ENCODE measurements at regions not wholly inside any gene's neighbourhood (a gene's known extent, or its start where the extent isn't known, plus 50 kb on each side); places are given as distances from the start of the nearest gene placed in this dataset.
"Not testable (repeated sequence)": the region's sequence is repeated elsewhere in the genome, so short reads cannot be mapped to it uniquely, and the experiment has no call there.

DNA sequence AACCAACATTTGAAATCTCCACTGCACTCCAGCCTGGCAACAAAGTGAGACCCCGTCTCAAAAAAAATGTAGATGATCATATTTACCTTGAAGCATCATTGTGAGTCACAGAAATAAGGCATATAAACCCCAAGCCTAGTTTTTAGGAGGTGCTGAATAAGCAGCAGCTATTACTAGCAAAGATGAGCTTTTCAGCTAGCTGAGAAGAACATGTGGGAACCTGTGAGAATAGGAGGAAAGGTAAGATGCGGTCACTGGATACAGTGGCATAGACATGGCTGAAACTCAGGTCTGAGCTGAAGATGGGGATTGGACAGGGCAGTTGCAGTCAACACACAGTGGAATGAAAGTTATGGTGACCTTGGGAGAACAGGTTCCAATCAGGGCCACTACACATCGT, 284.3 kb upstream of the IRAK1BP1 start:
- DNase-seq, result no peak

GRCh38 chr6:78589436-78589835, 277.9 kb upstream of the IRAK1BP1 start:
- DNase-seq, result no peak

DNA sequence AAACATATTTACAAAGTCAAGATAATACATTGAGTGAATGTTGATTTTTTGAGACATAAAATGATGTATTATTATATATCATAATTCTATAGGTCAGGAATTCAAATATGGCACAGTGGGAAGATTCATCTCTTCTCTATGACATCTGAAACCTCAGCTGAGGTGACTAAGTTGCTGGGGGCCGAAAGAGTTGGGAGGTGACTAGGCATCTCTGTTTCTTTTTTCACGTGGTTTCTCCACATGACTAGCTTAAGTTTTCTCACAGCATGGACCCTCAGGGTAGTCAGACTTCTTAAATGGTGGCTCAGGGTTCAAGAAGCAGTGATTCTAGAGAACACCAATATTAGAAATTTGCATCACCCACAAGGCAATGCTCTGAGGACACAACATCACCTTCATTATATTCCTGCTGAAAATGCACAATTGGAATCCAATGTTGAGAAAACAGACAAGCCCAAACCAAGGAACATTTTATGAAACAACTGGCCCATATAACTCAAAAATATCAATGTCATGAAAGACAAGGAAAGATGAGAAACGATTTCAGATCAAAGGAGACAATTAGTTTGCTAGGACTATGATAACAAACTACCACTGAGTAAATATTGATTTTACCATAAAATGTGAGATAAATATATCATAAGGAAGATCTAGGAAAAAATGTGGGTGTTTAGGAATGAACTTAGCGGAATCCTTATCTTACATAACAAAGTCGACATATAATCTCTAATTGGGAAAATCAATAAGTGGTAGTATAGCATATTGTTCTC, 273.3 kb upstream of the IRAK1BP1 start:
- no peak for DNase-seq

DNA sequence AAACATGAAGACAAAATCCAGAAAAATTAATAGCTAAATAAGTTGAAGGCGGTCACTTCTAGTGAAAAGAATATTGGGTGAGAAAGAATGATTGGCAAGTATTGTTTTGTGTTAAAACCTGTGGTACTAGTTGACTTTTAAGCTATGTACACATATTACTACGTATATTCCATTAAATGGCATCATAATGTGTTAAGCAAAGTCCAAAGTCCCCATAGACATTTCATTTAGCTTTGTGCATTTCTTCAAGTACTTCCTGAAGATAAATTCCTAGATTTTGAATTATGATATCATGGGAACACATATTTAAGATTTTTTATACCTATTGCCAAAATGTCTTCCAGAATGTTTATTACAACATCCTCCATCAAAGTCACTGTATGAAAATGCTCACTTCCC, 272.7 kb upstream of the IRAK1BP1 start:
- no peak for DNase-seq

DNA sequence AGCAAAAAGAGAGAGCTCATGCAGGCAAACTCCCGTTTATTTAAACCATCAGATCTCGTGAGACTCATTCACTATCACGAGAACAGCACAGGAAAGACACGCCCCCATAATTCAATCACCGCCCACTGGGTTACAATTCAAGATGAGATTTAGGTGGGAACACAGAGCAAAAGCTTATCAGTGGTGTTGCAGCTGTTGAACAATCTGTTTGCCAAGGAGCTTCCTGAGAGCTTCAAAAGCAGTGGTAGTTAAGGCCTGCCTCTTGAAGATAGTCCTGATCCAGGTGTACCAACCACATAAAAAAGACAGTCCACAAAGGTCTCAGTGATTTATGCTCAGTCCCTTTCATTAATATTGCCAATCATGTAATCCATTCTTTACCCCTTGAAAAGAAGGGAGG, 269.4 kb upstream of the IRAK1BP1 start:
- no peak for DNase-seq

DNA sequence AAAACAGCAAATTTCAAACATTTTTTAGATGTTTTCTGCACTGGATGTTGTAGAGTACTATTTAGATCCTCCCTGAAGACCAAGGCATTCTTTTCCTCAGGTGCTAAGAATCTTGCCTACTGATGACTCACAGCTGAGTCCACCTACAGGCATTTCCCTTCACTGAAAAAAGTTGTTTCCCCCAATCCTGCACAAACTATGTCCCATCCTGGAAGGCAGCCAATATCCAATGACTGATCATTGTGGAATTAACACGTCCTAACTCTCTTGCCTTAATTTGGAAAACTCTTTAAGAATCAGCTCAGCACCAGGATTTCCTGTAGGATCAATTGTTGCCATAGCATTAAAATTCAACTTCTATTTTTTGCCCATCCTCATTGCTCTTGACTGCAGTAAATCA, 268.4 kb upstream of the IRAK1BP1 start:
- DNase-seq, result no peak

DNA sequence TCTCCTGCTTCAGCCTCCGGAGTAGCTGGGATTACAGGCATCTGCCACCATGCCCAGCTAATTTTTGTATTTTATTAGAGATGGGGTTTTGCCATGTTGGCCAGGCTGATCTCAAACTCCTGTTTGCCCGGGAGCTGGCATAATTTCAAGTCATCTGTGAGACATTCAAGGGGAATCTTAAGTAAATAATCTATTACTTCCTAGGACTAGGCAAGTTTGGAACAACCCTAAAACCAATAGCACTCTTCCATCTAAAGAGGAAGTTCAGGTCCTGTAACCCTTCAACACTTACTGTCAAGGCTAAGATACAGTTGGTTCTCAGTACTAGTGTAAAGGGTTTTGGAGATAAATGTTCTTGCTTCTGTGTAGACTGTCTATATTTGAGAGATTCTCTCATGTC, 267.8 kb upstream of the IRAK1BP1 start:
- no peak for DNase-seq

DNA sequence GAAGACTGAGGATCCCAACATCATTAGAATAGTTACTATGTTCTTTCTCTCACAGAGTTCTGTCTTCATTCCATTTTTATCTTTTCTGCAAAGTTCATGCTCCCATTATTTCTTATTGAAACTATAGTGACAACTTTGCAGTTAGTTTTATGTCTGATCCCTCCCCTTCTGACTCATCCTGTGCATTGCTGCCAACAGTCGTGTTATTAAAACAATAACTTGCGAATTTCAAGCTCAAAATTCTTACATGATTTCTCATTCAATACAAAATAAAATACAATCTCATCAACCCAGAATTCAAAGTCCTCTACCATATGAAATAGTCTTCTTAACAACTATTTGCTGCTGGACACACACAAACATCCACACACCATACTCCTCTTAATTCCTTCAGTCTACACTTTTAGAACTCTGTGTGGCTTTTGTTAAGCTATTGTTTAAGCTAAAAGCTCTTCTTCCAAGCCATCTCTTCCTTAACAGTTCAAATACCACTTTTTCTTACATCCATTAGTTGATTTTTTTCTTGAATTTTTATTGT, 261.4 kb upstream of the IRAK1BP1 start:
- DNase-seq, result no peak

- DNase-seq, result no peak
Measured at GRCh38 chr6:78607189-78607588, 260.2 kb upstream of the IRAK1BP1 start.

- no peak for DNase-seq
Measured at GRCh38 chr6:78611102-78611620, 256.2 kb upstream of the IRAK1BP1 start.

DNA sequence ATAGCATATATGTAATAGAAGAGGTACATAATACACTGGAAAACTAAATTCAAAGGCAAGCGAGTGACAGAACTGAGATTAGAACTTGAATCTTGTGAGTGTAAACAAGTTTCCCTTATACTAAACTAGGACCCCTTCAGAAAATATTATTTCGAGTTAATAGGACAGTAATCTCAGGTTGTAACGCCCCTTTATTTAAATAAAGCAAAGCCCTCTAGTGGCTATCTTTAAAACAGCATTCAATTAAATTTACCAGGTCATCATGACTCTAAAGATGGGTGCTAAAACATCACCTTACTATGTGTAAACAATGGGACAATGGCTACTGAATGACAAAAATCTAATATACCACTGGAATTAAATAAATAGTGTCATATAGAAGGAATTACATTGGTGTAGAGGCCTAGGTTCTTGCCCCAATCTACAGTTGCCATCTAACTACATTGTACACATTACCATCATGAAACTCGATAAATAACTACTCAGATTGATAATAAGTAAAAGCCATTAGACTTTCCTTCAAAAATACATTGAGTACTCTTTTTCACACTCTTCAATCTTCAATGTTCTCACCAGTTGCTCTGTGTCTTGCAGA, 255.4 kb upstream of the IRAK1BP1 start:
- DNase-seq, result no peak

DNA sequence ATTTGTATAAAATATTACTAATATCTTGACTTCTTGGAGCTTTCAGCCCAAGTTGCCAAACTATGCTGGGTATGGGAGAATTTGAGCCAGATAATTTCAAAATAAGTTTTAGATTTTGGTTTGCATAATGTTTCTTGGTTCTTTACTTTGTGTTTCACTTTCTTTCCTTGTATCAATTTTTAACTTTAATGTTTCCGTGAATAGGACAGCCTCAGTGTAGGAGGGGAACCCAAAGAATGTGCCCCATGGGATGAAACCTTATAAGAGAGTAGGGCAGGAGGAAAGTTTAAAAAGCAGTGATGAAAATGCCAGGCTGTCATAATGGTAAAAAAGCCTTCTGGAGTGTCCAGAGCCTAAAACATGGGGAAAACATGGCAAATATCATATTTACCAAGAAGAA, 252.4 kb upstream of the IRAK1BP1 start:
- no peak for DNase-seq

GRCh38 chr6:78615430-78615904, 251.9 kb upstream of the IRAK1BP1 start:
- no peak for DNase-seq

- DNase-seq, result no peak
Measured at GRCh38 chr6:78618970-78619369, 248.4 kb upstream of the IRAK1BP1 start.

- DNase-seq, result no peak
Measured at GRCh38 chr6:78623554-78623953, 243.8 kb upstream of the IRAK1BP1 start.

- peak in 20 of 51 donors; percentile 0 to 36 (median 8) for DNase-seq
Measured at GRCh38 chr6:78629154-78629721, 238.1 kb upstream of the IRAK1BP1 start.

GRCh38 chr6:78629836-78630235, 237.5 kb upstream of the IRAK1BP1 start:
- DNase-seq, result no peak

DNA sequence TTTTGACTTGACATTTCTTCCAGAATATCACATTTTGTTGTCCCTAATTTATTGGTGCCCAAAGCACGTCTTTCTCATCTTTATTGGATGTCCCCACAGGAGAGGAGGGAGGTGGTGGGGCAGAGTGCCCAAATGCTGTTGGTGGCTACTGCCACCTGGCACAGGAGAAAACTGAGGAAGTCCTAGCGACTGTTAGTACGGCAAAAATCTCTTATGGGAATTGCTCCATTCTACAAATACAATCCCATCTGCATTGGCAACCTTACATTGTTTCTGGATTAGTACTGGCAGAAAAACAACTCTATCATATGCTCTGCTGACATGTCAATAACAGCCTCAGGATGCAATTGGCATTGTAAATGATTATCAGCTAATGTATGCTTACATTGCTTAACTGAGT, 235.4 kb upstream of the IRAK1BP1 start:
- DNase-seq, result no peak

- no peak for DNase-seq
Measured at GRCh38 chr6:78639111-78640110, 227.9 kb upstream of the IRAK1BP1 start.

- not testable (repeated sequence) for DNase-seq
Measured at GRCh38 chr6:78643976-78644375, 223.4 kb upstream of the IRAK1BP1 start.
